HepG2 (cell line): ENCODE measurements at regions not wholly inside any gene's neighbourhood (a gene's known extent, or its start where the extent isn't known, plus 50 kb on each side); places are given as distances from the start of the nearest gene placed in this dataset.
A peak's percentile ranks its signal among the peaks of the same experiment; 100 is the strongest.

Experiments used
- E2F5 ChIP-seq: sonication (generic); formaldehyde crosslinking; conservative IDR thresholded peaks from 2 replicates; pipeline ENCODE4 v1.4.0; 2020; ENCODE audit warnings: missing genetic modification reagents
- HCFC1 ChIP-seq: fragments of 150-350 bp; IDR thresholded peaks from 2 replicates; pipeline ENCODE4 v1.6.1; 2014; ENCODE audit warnings: low read depth, low read length
- HDAC6 ChIP-seq: fragments of 200-600 bp; sonication (generic); IDR thresholded peaks from 2 replicates; pipeline ENCODE4 v1.7.0; 2017; ENCODE audit warnings: mild to moderate bottlenecking, antibody characterized with exemption, low read length, low read depth
- HOXA9 ChIP-seq: sonication (generic); formaldehyde crosslinking; IDR thresholded peaks from 2 replicates; pipeline ENCODE4 v1.8.1; 2022; ENCODE audit warnings: missing genetic modification reagents, mild to moderate bottlenecking, moderate library complexity, borderline replicate concordance
- REST ChIP-seq, 2 experiments: IDR thresholded peaks; 2 replicates each; pipeline ENCODE4 v1.6.1; 2011 to 2012; ENCODE audit warnings: low read length in 2 of 2, borderline replicate concordance in 1 of 2, low read depth in 1 of 2, mild to moderate bottlenecking in 1 of 2, moderate library complexity in 1 of 2
- REXO4 ChIP-seq: sonication (generic); formaldehyde crosslinking; IDR thresholded peaks from 2 replicates; pipeline ENCODE4 v1.8.0; 2022; ENCODE audit warnings: missing genetic modification reagents, mild to moderate bottlenecking, borderline replicate concordance
- SP4 ChIP-seq: sonication (generic); formaldehyde crosslinking; IDR thresholded peaks from 2 replicates; pipeline ENCODE4 v1.8.1; 2023; ENCODE audit warnings: mild to moderate bottlenecking, missing genetic modification reagents
- U2AF2 ChIP-seq: fragments of 200-400 bp; formaldehyde crosslinking; IDR thresholded peaks from 2 replicates; pipeline ENCODE4 v1.6.1; 2017; ENCODE audit warnings: low read depth, mild to moderate bottlenecking, low read length
- ZBTB40 ChIP-seq, 2 experiments: fragments of 450-650 bp in 1 of 2; sonication (generic) in 1 of 2; formaldehyde crosslinking in 1 of 2; IDR thresholded peaks; 2 replicates each; pipeline versions ENCODE4 v1.6.1 to v1.8.0; 2016 to 2022; ENCODE audit warnings: antibody characterized with exemption in 1 of 2, mild to moderate bottlenecking in 1 of 2, missing genetic modification reagents in 1 of 2
- ZNF225 ChIP-seq: sonication (generic); formaldehyde crosslinking; IDR thresholded peaks from 2 replicates; pipeline ENCODE4 v1.4.0; 2020; ENCODE audit warnings: mild to moderate bottlenecking, missing genetic modification reagents
- ZNF343 ChIP-seq: sonication (generic); formaldehyde crosslinking; IDR thresholded peaks from 2 replicates; pipeline ENCODE4 v1.4.0; 2020; ENCODE audit warnings: mild to moderate bottlenecking, missing genetic modification reagents
- TF ChIP-seq, protein P1 (sequence below): sonication (generic); formaldehyde crosslinking; IDR thresholded peaks from 2 replicates; pipeline ENCODE4 v1.9.0; 2022; ENCODE audit warnings: missing genetic modification reagents, mild to moderate bottlenecking, borderline replicate concordance

DNA sequence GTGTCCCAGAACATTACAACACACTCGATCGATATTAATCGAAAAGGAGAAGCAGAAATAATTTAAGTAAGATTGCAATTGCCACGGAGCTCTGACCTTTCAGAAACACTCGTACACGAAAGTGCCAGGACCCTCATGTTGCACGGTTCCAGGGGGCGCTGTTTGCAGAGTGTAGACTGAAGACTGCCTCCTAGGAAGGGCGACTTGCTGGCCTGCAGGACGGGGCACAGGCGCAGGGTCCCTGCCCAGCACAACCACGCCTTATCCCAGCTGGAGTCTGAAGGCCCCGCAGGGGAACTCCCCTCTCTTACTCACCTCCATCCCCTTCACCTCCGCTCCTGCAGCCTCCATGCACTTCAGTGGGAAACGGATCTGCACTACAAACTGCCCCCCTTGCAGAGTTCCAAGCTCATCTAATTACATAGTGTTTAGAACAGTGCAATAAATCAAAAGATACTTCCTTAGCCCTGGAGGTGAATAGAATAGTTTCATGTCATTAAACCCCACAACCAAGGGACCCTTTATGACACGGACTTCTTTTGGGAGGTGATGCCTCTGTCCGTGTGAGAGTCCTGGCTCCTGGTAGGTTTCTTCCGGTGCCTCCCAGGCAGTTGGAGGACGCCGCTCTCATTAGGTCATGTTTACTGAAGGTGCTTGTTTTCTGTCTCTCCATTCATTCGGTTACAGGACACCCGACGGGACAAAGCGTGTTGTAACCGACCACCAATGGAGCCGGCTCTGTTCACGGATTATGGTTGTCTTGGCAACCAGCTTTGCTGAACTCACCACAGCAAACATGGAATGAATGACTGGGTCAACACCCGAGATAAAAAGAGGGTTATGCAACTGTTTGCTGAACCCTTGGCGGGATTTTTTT is 262.2 kb downstream of the BAMBI start (continued):
- TF ChIP-seq ZBTB40 (IDR thresholded peaks at IDR 0.05), result no peak
- no peak for TF ChIP-seq ZBTB40 (CRISPR knock-in tag; IDR thresholded peaks at IDR 0.05)
- TF ChIP-seq HCFC1, result no peak
- no peak for TF ChIP-seq HDAC6
- no peak for TF ChIP-seq ZNF225 (CRISPR knock-in tag)
- no peak for TF ChIP-seq SP4 (CRISPR knock-in tag)
- peak in 1 of 2 experiments; percentile 81; a peak in 2 of 4 replicates for TF ChIP-seq REST (IDR thresholded peaks at IDR 0.05; ENCODE audit: borderline replicate concordance in 1 of 2, low read depth in 1 of 2, low read length in 2 of 2)
- TF ChIP-seq, protein P1, sequence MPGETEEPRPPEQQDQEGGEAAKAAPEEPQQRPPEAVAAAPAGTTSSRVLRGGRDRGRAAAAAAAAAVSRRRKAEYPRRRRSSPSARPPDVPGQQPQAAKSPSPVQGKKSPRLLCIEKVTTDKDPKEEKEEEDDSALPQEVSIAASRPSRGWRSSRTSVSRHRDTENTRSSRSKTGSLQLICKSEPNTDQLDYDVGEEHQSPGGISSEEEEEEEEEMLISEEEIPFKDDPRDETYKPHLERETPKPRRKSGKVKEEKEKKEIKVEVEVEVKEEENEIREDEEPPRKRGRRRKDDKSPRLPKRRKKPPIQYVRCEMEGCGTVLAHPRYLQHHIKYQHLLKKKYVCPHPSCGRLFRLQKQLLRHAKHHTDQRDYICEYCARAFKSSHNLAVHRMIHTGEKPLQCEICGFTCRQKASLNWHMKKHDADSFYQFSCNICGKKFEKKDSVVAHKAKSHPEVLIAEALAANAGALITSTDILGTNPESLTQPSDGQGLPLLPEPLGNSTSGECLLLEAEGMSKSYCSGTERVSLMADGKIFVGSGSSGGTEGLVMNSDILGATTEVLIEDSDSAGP, result peak; percentile 81
- TF ChIP-seq REXO4 (CRISPR knock-in tag), result no peak
- TF ChIP-seq U2AF2, result 0 out of 2 replicates have a peak, but pooled peaks have one; percentile 48
- TF ChIP-seq ZNF343 (CRISPR knock-in tag), result no peak
- peak; percentile 89 for TF ChIP-seq E2F5 (CRISPR knock-in tag)
- TF ChIP-seq HOXA9 (CRISPR knock-in tag), result no peak
